ENCODE measurements at regions not wholly inside any gene's neighbourhood (a gene's known extent, or its start where the extent isn't known, plus 50 kb on each side); places are given as distances from the start of the nearest gene placed in this dataset.

DNA sequence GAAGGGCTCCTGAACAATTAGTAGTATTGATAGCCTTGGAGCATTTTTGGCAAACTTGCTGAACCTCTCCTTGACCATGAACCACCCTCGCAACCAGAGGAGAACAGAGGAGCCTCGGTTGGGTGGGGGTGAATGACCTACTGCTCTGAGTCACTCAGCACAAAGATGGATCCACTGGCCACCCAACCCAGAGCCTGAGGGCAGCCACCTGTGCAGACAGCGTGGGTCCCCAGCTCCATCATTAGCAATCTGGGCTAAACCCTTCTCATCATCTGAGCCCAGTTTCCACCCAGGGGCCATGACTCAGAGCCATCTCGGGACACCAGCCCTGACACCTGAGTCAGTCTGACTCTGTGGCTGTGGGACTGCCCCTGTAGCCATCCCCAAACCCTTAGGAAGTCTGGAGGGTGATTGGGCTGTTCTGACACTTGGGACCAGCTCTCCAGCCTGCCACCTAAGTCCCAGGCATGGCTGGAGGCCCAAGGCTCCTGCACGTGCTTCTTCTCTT lies 171.8 kb upstream of the GPR26 start:
- no peak for DNase-seq (ENCODE audit: low read depth)

DNA sequence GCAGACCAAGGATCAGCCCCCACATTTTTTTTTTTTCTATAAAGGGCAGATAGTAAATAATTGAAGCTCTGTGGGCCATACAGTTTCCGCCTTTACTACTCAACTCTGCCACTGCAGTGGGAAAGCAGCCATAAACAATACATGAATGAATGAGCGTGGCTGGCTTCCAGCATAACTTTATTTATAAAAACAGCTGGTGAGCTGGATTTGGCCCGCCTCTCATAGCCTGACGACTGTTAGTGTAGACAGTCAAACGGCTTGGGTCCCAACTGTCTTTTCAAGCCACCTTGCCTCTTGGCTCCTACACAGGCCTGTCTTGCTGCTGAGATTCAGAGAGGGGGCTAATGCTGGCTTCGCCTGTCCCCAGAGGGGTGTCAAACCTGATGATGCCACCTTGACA lies 169.8 kb upstream of the GPR26 start:
- no peak for DNase-seq (ENCODE audit: low read depth)

DNA sequence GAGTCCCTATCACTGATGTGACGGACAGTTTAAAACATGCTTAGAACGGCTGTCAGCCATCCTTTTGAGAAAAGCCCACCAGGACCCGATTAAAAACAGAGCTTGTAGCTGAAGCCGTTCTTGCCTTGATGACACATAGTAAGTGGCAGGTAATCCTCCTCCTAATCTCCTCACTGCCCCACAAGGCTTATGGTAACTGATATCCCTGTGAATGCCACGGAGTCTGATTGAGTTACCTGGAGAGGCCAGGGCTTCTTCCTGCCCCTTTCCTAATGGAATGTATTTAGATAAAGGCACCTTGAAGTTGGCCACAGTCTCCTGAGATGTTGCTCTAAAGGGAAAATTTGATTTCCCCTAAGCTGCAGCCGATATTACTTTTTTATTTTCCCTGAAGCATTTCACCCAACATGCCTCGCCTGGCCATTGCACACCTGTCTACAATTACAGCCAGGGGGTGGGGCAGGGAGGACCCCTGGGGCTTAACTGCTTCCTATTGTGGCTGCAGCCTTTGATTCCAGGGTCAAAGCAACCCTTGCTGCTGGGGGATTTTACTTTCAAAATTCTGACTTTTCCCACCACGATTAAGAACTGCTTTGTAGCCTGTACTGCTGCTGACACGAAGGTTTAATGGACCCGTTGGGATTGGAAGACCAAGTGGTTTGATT lies 169.0 kb upstream of the GPR26 start:
- no peak for DNase-seq (ENCODE audit: low read depth)

DNA sequence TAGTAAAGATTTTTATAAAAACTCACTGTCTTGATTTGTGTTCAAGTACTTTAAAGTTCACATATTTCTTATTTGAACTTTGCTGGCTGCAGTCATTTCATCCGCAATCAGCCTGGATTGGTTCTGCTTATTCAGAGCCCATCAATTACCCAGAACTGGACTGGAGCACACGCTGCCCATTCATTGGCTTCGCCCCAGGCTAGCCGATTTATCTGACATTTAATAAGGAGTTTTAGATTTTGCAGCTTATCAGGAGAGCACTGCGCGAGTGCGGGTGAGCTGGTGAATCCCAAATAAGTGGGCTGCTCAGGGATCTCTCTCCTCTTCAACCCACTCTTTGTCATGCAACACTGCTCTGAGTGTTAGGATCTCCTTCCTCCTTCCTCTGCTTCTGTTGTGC lies 166.0 kb upstream of the GPR26 start:
- DNase-seq (ENCODE audit: low read depth) = no peak

DNA sequence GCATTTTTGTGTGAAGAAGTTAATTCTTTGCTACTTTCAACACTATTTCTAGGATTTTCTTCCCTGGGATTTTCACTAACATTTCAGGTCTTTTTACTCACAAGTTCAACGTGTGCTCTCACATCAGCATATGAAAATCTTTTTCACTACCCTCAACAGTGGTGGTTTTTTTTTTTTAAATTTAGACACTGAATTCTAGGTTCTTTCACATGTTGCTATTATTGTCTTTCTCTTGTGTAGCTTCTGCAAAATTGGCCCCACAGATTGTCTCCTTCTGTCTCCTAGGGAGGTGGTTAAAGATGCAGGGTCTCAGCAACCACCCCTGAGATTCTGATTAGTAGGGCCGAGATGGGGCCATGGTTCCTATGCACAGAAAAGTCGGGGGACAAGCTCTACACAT lies 165.0 kb upstream of the GPR26 start:
- no peak for DNase-seq (ENCODE audit: low read depth)

DNA sequence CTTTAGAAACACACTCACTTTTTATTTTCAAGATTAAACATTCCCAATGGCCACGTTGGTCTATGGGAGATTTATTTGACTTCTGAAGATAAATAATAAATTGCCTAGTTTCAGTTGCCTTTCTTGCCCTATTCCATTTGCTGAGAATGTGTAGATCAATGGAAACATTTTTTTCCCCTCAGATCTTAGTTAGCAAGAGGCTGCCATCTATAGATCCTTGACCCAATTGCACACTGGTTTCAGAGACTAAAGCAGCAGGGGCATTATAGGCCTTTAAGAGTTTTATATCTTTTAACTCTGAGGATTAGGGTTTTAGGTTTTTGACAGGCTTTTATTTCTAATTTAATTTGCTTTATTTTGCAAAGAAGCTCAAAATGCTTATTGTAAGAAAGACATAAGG lies 163.2 kb upstream of the GPR26 start:
- DNase-seq (ENCODE audit: low read depth) = no peak

DNA sequence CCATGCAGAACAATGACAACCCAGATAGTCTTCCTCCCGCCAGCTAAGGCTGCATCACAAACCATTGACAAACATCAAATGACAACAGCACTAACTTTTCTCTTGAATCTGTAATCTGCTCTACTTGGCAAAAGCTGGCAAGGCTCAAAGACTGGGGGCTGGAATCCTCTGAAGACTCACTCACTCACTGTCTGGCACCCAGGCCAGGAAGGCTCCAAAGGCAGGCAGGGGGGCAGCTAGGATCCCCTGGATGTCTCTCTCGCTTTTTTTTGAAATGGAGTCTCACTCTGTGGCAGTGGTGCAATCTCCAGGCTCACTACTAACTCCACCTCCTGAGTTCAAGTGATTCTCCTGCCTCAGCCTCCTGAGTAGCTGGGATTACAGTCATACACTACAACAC lies 159.7 kb upstream of the GPR26 start:
- no peak for DNase-seq (ENCODE audit: low read depth)

DNA sequence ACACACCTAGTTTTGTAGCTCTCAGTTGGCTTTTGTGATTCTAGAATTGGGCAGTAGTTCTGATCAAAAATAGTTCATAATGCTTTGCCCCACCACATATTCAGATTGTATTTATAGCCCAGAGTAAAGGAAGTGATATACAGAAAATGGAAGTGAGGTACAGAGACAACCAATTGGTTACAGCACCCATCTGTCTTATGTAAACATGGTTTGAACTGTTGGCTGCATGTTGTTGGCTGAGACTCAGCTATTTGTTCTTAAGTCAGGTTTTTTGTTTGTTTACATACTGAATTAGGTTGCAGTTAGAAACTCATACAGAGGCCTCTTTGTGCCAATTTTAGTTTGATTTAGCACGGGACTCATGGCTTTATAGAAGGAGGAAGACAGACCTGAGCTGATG lies 158.9 kb upstream of the GPR26 start:
- no peak for DNase-seq (ENCODE audit: low read depth)

DNA sequence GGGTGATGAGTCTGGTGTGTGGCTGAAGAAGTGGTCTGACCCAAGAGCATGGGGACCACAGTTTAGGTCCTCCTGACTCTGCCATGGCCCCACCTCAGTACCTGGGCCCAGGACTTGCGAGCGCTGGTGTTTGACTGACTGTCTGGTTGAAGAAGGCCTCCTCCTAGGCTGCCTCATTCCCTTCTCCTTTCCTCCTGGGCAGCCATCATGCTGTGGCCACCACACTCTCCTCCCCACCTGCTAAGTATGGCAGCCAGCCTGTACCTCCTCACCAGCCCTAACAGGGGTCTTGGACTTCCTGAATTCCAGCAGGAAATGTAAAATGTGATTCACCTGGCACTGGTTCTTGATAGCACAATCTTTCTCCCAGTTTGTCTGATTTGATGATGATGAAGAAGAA lies 156.8 kb upstream of the GPR26 start:
- DNase-seq (ENCODE audit: low read depth) = no peak

DNA sequence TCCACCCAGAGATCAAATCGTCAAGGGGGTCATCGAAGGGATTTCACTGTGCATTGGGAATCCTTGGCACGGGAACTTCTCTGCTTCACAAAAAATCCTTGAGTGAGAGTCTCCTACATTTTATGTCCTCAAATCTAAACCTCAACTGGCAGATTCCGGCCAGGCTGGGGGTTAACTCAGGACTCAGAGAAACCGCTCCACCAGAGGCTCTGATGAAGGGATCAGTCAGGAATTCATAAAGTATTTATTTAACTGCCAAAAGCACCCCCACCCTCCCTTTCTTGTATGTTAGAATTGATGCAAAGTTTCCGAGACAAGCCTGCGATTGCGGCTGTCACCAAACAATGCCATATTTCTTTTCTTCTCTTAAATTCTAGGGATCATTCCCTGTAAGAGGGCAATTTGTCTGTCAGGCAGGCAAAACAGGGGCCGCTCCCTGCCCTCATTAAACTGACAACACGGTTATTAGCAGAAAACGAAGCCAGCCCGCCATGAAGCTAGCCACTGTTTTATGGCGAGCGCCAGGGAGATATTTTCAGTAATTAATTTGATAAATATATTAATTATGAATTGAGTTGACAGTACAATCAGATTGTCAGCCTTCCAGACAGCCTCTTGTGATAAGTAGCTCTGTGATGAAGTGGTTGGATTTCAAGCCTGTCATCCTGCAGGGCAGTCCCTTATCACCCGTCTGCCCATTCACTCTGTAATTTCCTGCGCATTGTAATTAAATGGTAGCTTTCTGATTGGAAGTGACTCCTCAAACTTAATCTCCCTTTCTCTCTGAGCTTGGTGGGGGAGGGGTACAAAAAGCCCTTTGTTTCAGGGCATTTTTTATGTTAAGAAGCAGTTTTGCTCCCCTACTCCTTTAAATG lies 153.0 kb upstream of the GPR26 start:
- DNase-seq (ENCODE audit: low read depth) = no peak

DNA sequence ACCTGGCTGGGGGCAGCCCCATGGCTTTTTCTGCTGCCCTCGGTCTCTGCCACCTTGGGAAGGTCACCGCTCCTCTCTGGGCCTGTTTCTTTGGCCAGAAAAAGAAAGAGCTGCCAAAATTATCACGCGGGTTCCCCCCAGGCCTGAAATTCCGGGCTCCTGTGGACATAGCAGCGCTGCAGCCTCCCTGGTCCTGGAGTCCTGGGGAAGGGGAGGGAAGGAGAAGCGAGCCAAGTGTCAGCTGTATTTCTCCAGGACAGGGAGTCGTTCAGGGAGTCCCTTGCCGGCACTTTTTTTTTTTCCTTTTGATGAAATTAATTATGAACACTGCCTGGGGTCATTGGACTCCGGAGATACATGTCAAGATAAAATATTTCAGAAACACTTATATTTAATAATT lies 152.3 kb upstream of the GPR26 start:
- no peak for DNase-seq (ENCODE audit: low read depth)

DNA sequence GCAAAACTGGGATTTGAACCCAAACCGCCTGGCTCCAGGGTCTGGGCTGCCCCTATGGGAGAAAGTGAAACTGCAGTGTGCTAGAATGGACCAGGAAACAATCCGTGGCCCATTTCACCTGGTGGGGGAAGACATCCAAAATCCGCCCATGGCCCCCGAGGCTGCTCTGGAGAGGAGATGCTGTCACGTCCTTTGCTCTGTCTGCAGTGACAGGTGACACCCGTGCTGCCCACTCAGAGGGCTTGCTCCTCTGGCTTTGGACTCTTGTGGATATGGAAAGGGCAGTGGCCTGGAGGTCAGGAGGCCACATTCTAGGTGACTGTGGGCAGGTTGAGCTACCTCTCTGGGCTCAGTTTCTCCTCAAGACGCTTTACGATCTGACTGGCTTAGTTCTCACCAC lies 151.2 kb upstream of the GPR26 start:
- no peak for DNase-seq (ENCODE audit: low read depth)

DNA sequence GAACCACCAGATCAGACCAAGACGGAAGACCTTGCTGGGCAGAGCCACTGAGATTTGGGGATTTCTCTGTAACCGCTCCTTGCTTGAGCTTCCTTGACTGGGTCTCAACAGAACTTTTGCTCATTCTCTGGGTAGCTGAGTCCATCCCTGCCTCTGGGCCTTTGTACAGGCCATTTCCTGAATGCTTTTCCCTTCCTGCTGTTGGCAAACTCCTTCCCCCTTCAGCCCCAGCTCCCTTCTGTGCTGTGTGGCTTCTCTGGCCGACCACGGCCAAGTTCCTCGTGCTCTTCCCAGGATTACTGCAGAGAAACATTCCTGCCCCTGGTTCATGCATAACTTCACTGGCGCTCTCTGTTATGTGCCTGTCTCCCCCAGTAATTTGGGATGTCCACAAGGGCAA lies 150.5 kb upstream of the GPR26 start:
- DNase-seq (ENCODE audit: low read depth) = no peak

DNA sequence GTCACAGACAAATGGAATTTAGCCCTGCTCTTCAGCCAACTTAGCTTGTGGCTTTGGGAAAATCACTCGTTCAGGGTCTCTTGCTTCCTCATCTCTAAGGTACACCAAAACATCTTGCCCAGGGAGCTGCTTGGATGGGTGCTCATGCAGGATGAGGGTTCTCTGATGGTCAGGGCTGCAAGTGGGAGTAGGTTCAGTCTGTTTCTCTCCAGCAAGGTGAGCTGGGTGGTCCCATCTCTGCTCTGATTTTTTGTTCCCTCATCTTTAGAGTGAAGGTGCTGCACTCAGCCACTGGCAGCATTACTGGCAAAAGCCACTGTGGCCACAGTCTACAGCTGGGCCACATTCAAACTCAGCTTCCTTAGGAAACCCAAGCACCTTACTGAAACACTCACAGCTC lies 149.9 kb upstream of the GPR26 start:
- no peak for DNase-seq (ENCODE audit: low read depth)

DNA sequence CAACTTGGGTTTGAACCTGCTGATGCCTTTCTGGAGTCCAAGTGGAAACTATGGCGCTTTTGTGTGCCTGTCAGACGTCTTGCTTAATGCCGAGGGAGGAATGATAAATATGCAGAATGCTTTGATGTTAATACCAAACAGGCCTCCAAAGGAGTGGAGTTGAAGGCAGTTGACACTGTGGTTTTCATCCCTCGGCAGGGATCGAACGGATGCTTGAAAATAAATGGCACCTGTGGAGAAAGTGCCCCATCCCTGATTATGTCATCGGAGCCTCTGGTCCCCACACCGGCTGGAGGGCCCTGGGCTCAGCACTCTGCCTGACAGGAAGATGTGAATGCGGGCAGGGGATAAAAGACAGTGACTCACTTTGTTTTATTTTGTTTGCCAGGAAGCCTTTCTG lies 148.7 kb upstream of the GPR26 start:
- DNase-seq (ENCODE audit: low read depth) = no peak

DNA sequence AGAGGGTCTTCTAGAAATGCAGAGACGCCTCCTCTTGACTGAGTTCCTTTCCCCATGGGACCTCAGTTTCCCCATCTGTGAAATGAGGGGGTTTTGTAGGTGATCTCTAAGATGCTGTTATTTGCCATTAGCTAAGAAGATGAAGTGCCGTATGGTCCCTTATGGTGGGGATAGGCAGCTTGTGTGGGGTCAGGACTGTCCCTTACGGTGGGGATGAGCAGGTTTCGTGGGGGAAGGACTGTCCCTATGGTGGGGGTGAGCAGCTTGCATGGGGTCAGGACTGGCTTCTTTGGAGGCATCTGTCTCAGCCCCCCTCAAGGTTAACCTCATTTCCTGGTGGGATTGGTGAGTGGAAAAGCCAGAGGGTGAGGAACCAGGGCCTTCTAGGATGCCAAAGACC lies 148.3 kb upstream of the GPR26 start:
- no peak for DNase-seq (ENCODE audit: low read depth)

DNA sequence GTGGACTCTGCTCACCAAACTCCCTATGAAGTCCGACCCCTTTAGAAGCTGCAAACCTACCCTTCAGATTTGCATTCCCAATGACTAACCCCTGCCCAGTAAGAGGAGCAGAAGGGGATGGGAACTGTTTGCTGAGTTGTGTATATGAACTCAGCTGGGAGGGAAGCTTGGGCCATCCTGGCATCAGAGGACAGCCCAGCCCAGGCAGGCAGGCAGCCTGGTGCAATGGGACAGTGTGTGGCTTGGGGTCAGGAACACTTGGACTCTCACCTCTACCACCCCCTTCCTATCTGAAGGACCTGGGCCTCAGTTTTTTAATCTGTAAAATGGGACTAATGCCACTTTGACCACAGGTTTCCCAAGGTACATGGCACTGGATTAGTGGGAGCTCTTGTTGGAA lies 147.4 kb upstream of the GPR26 start:
- DNase-seq (ENCODE audit: low read depth) = no peak

DNA sequence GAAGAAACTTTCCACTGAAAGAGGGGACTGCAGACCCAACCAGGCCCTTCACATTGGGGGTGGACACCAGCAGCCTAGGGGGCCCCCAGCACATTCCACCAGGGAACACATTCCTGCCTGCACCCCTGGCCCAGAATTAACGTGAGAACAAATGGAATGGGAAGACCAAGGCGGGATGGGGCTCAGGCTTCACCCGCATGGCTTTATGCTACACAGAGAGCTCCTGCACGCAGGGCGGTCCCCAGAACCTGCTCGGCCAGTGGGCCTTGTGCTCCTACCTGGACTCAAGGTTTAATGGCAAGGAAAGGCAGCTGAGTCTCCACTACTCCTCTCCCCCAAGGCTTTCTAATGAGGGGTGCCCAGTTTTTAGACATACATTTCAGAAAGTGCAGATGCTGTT lies 146.3 kb upstream of the GPR26 start:
- no peak for DNase-seq (ENCODE audit: low read depth)

DNA sequence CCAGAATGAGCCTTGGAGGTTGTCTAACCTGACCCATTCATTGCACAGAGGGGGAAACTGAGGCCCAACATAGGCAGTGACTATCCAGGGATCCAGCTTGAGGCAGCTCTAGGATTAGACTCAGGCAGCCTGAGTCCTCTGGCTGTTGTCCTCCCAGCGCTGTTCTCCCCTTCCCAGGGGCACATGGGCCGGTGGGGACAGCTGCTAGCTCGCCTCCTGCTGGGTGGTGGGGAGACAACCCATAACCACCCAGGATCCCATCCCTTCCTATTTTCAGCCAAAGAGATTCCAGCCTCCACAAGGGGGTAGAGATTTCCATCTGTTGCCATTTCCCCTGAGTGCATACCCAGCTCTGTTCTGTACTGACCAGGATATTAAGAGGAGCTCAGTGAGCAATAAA lies 145.1 kb upstream of the GPR26 start:
- DNase-seq (ENCODE audit: low read depth) = no peak

DNA sequence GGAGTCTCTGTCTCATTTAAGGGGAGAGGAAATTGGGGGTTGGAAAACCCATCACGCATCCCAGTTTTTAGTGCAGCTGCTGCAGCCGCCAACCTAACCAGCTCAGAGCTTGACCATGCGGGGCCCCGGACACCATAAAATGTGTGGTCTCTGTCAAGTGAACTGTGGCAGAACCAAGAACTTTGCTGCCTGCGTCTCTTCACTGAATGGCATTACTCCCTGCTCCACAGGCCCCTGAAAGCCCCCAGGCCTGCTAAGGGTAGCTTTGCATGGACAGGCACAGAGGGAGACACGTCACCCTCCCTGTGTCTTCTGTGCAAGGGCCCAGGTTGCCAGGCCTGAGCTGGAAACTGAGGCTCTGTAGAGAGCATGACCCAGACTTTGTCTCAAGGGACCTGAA lies 144.6 kb upstream of the GPR26 start:
- no peak for DNase-seq (ENCODE audit: low read depth)

DNA sequence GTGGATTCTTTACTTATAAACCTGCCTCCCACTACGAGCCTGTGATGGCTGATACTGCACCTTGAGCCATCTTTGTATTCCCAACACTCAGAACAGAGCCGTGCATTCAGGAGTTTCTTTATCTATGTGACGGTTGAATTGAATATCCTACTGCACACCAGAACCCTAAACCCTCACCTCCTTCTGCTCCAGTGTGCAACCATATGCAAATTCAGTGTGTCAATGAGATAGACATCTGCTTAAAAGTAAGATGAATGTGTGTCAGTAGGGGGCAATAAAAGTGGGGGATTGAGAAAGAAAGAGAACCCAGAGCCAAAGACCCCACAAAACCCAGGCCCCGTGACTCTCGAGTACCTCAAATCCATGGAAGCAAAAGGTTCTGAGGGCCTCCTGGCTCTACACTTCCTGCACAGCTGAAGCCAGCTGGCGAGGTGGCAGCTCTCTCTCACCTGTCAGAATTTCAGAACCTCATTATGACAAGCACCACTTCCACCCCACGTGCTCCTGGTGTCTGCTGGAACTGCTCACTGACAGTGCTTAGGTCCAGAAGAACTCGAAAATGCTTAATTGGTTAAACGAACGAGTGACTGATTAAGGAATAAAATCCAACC lies 143.3 kb upstream of the GPR26 start:
- no peak for DNase-seq (ENCODE audit: low read depth)

DNA sequence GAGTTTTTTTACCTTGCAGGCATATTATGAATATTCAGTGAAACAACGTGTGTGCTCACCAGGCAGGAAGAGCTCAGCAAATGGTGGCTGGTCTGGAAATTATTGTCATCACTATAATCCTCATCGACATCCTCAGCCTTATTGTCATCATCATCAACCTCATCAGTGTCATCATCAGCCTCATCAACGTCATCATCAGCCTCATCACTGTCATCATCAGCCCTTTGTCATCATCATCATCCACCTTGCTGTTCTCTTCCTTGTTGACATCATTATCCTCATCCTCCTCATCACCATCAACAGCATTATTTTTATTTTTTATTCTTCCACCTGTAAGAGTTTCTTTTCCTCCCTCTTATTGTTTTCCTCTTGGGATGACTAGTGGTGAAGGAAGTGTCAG lies 142.3 kb upstream of the GPR26 start:
- no peak for DNase-seq (ENCODE audit: low read depth)

DNA sequence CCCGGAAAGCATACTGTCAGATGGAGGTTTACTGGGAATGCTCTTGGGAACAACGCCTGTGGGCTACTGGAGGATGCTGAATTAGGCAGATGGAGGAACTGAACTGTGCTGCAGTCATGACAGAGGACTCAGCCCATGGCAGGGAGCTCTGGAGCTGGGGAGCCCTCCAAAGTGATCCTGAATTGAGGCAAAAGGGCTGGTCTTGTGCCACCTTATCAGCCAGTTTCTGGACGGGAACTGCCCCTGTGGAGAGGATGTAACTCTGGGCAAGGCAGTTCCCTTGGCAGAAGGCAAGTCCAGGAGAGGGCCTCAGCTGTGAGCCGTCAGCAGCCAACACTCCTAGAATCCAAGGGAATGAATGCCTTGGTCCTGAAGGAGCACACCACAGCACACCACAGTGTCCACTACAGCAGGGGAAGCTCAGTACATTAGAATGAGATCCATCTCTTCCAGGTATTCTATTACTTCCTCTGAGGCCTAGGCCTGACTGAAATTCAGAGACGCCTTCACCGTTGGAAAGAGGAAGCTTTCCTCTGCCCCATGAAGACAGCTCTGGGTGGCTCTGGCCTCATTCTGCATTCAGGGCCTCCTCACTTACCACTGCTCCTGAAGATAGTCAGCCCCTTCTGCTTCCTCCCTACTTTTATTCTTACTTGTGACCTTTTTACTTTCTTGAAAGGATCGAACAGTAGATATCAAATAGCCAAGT lies 139.6 kb upstream of the GPR26 start:
- no peak for DNase-seq (ENCODE audit: low read depth)

Measured in activated gamma-delta T cell treated with anti-CD3 and anti-CD28 coated beads, Interleukin-2, amount 50 U/mL, for 16 hours (primary cell).